ENCODE measurements at regions not wholly inside any gene's neighbourhood (a gene's known extent, or its start where the extent isn't known, plus 50 kb on each side); places are given as distances from the start of the nearest gene placed in this dataset.

DNA sequence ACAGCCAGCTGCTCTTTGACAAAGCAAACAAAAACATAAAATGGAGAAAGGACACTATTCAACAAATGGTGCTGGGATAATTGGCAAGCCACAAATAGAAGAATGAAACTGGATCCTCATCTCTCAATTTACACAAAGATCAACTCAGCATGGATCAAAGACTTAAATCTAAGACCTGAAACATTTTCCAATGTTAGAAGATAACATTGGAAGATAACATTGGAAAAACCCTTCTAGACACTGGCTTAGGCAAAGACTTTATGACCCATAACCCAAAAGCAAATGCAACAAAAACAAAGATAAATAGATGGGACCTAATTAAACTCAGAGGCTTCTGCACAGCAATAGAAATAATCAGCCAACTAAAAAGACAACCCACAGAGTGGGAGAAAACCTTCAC, 425.7 kb upstream of the SEMA3D start:
- no TSS peak for BruUV-seq (replicated peaks)
- no peaks in the 10 kb centered on the region for H3K36me3 Mint-ChIP-seq (ENCODE audit: insufficient read depth, unreplicated experiment)

DNA sequence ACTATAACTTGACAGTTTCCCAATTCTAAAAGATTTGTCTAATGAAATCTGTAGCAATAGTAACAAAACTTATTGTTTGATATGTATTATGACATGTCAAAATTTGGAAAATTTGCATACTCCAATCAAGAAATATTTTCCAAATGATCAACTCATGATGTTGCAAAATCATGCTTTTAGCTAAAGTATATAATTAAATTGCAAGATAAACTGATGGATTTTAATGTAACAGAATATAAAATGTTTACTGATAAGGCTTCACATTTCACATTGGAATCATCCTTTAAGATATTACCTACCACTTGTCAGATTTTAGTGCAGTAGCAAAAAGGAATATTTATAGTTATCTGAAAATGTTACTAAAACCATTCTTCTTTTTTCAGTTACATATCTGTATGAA, 421.9 kb upstream of the SEMA3D start:
- Mint-ChIP-seq H3K4me1 (ENCODE audit: insufficient read depth, unreplicated experiment) (no peaks in the 10 kb centered on the region), H3K4me3 (ENCODE audit: unreplicated experiment) (no peak overlapping the region), H3K27me3 (ENCODE audit: insufficient read depth, unreplicated experiment) (peaks cover 73% of the 10 kb centered on the region), H3K27ac (ENCODE audit: low read depth, unreplicated experiment) (no peak overlapping the region), H3K9me3 (ENCODE audit: unreplicated experiment) (peaks cover 13% of the 10 kb centered on the region), H3K36me3 (ENCODE audit: insufficient read depth, unreplicated experiment) (no peaks in the 10 kb centered on the region)
- intact Hi-C loops (cut with micrococcal nuclease) = no loop called here
- no peak for DNase-seq (ENCODE audit: unreplicated experiment)
- ChIA-PET CTCF (interaction anchor here (0.7 kb wide), 1 partner anchor 83 kb away, joined by 4 read pairs; no protein-coding TSS in a partner anchor), POLR2A (no interaction called here)
- no TSS peak for BruUV-seq (replicated peaks)
- TF ChIP-seq, protein P1, sequence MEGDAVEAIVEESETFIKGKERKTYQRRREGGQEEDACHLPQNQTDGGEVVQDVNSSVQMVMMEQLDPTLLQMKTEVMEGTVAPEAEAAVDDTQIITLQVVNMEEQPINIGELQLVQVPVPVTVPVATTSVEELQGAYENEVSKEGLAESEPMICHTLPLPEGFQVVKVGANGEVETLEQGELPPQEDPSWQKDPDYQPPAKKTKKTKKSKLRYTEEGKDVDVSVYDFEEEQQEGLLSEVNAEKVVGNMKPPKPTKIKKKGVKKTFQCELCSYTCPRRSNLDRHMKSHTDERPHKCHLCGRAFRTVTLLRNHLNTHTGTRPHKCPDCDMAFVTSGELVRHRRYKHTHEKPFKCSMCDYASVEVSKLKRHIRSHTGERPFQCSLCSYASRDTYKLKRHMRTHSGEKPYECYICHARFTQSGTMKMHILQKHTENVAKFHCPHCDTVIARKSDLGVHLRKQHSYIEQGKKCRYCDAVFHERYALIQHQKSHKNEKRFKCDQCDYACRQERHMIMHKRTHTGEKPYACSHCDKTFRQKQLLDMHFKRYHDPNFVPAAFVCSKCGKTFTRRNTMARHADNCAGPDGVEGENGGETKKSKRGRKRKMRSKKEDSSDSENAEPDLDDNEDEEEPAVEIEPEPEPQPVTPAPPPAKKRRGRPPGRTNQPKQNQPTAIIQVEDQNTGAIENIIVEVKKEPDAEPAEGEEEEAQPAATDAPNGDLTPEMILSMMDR (IDR thresholded peaks at IDR 0.05; ENCODE audit: unreplicated experiment) = no peak

More for the DNA sequence above, 425.7 kb upstream of the SEMA3D start:
- peaks cover 78% of the 10 kb centered on the region for H3K27me3 Mint-ChIP-seq (ENCODE audit: insufficient read depth, unreplicated experiment)
- ChIA-PET CTCF (no interaction called here), POLR2A (no interaction called here)
- no peaks in the 10 kb centered on the region for H3K4me1 Mint-ChIP-seq (ENCODE audit: insufficient read depth, unreplicated experiment)
- no peak for DNase-seq (ENCODE audit: unreplicated experiment)
- TF ChIP-seq, protein P1 (IDR thresholded peaks at IDR 0.05; ENCODE audit: unreplicated experiment) = no peak
- peaks cover 7% of the 10 kb centered on the region for H3K9me3 Mint-ChIP-seq (ENCODE audit: unreplicated experiment)
- H3K27ac Mint-ChIP-seq (ENCODE audit: low read depth, unreplicated experiment) = no peak overlapping the region
- intact Hi-C loops (cut with micrococcal nuclease) = no loop called here
- H3K4me3 Mint-ChIP-seq (ENCODE audit: unreplicated experiment) = no peak overlapping the region

DNA sequence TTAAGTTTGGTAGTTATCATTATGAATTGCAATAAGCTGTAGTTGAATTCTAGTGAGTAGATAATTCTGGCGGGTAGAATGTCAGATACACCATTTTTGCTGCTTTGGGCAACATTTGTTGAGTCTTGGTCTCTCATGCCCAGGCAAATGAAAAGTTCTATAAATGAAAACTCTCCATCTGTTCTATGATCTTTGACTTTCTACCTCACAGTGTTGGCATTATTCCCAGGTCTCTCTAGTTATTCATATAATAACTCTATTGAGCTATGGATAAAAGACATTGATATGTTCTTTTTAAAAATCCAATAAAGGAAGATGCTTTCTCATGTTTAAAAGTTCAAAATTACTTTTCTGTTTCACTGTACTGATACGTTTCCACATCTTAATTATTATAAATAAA, 415.3 kb upstream of the SEMA3D start:
- Mint-ChIP-seq H3K27me3 (ENCODE audit: insufficient read depth, unreplicated experiment) (peaks cover 58% of the 10 kb centered on the region), H3K4me3 (ENCODE audit: unreplicated experiment) (no peak overlapping the region), H3K27ac (ENCODE audit: low read depth, unreplicated experiment) (no peak overlapping the region), H3K9me3 (ENCODE audit: unreplicated experiment) (peaks cover 11% of the 10 kb centered on the region), H3K36me3 (ENCODE audit: insufficient read depth, unreplicated experiment) (no peaks in the 10 kb centered on the region), H3K4me1 (ENCODE audit: insufficient read depth, unreplicated experiment) (no peaks in the 10 kb centered on the region)
- ChIA-PET CTCF (no interaction called here), POLR2A (no interaction called here)
- DNase-seq (ENCODE audit: unreplicated experiment) = no peak
- TF ChIP-seq, protein P1 (IDR thresholded peaks at IDR 0.05; ENCODE audit: unreplicated experiment) = no peak
- no TSS peak for BruUV-seq (replicated peaks)
- intact Hi-C loops (cut with micrococcal nuclease) = no loop called here

DNA sequence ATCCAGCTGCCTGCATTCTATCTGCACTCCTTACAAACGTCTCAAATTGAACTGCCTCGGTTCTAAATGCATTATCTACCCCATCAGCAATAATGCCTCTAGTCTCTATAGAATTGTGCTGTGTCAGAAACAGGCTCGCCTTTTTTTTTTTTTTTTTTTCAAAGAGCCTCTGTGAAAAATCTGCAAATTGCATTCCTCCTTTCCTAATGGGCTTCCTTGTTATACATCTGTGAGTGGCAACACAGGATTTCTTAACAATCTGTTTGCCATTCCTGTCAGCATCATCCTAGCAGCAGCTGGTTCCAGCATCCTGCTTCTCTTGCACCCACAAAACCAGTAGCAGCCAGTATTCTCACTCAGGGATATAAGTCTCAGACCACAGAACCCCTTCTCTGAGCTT, 413.5 kb upstream of the SEMA3D start:
- H3K9me3 Mint-ChIP-seq (ENCODE audit: unreplicated experiment) = peaks cover 11% of the 10 kb centered on the region
- ChIA-PET POLR2A (interaction anchor here (0.7 kb wide), 1 partner anchor 71 kb away, joined by 4 read pairs; no protein-coding TSS in a partner anchor), CTCF (interaction anchor here (0.6 to 1.1 kb wide), 2 partner anchors 149 to 152 kb away, joined by 3 read pairs; no protein-coding TSS in a partner anchor)
- H3K4me3 Mint-ChIP-seq (ENCODE audit: unreplicated experiment) = no peak overlapping the region
- TF ChIP-seq, protein P1 (IDR thresholded peaks at IDR 0.05; ENCODE audit: unreplicated experiment) = no peak
- intact Hi-C loops (cut with micrococcal nuclease) = no loop called here
- H3K27me3 Mint-ChIP-seq (ENCODE audit: insufficient read depth, unreplicated experiment) = peaks cover 44% of the 10 kb centered on the region
- no peaks in the 10 kb centered on the region for H3K4me1 Mint-ChIP-seq (ENCODE audit: insufficient read depth, unreplicated experiment)
- BruUV-seq (replicated peaks) = no TSS peak
- H3K36me3 Mint-ChIP-seq (ENCODE audit: insufficient read depth, unreplicated experiment) = no peaks in the 10 kb centered on the region
- DNase-seq (ENCODE audit: unreplicated experiment) = no peak
- no peak overlapping the region for H3K27ac Mint-ChIP-seq (ENCODE audit: low read depth, unreplicated experiment)

Measured in MCF 10A (cell line).